Cardiac fibroblast (primary cell): ENCODE measurements at regions not wholly inside any gene's neighbourhood (a gene's known extent, or its start where the extent isn't known, plus 50 kb on each side); places are given as distances from the start of the nearest gene placed in this dataset.

Source experiments
- DNase-seq, 2 donors: peaks; one replicate each; pipeline versions ENCODE4 v3.0.0 to v3.0.0-alpha.2; 2010; ENCODE audit warnings: low read depth in 2 of 2
- H3K4me3 ChIP-seq, 2 donors: replicated peaks in 1 of 2; 1 replicate in 1 of 2; 2 replicates in 1 of 2; pipeline ENCODE4 v1.5.1; 2011; ENCODE audit warnings: low read depth in 2 of 2, low read length in 2 of 2, mild to moderate bottlenecking in 2 of 2, moderate library complexity in 1 of 2
- TF ChIP-seq, protein P1 (sequence below): IDR thresholded peaks from one replicate; pipeline ENCODE4 v1.5.1; 2011; ENCODE audit warnings: low read depth, mild to moderate bottlenecking, low read length, inconsistent platforms

DNA sequence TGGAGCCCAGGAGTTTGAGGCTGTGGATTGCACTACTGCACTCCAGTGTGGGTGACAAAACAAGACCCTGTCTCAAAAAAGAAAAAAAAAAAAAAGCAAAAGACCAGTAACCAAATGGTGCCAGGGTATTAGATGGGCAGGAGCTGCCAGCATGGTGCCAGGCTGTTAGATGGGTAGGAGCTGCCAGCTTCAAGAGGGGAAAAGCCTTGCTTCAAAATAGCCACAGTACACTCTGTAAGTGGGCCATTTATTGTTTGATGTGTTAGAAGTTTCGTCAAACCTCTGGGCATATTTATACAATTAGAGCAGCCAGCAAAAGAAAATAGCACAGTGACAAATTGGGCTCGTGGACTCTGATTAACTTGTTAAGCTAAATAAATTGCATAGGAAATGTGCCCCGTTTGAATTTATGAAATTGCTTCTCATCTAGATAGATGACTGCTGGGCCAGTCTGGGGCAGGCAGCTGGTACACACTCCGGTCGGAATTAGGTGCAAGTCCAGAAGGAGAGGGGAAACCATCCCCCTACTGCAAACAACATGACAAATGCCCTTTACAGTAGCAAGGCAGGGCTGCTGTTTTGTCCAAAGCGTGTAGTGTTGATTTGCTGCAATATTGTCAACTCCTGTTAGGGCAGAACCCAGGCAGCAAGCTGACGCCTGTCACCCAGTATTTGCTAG, 126.3 kb upstream of the IRX3 start:
- no peak overlapping the region for H3K4me3 ChIP-seq
- TF ChIP-seq, protein P1, sequence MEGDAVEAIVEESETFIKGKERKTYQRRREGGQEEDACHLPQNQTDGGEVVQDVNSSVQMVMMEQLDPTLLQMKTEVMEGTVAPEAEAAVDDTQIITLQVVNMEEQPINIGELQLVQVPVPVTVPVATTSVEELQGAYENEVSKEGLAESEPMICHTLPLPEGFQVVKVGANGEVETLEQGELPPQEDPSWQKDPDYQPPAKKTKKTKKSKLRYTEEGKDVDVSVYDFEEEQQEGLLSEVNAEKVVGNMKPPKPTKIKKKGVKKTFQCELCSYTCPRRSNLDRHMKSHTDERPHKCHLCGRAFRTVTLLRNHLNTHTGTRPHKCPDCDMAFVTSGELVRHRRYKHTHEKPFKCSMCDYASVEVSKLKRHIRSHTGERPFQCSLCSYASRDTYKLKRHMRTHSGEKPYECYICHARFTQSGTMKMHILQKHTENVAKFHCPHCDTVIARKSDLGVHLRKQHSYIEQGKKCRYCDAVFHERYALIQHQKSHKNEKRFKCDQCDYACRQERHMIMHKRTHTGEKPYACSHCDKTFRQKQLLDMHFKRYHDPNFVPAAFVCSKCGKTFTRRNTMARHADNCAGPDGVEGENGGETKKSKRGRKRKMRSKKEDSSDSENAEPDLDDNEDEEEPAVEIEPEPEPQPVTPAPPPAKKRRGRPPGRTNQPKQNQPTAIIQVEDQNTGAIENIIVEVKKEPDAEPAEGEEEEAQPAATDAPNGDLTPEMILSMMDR = no peak
- DNase-seq = no peak

DNA sequence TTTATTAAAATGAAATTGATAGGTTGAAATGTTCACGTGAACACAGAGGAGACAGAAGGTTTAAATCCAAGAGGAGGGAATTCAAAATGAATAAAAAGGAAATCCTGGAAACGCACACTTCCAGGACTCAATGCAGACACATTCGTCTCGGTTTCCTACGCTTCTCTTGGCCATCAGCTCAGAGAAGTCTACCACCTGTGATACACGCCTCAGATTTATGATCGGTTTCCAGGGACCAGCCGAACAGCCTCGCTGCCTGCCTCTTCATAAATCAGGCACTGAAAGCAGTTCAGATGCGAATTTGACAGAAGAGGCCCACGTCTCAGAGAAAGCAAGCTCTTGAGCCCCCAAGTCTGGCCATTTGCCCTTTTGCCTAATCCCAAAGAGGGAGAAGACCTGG, 125.5 kb upstream of the IRX3 start:
- TF ChIP-seq, protein P1 = no peak
- DNase-seq = no peak
- no peak overlapping the region for H3K4me3 ChIP-seq

DNA sequence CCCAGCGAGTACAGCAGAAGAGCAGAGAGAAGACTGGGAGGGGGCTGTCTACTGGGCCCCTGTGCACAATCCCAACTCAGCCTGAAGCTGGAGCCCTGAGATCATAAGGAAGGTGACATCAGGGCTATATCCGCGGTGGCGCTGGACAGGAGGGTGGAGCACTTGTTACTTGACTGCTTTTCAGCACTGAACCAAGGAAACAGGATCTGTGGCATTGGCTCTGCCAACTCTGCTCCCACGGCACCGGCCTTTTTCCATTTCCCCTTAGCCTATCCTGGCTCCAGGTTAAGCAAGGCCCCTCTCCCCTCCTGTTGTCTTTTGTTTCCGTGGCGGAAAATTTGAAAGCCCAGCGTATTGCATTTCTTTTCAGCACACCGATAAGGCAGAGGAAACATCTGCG, 125.0 kb upstream of the IRX3 start:
- no peak for DNase-seq
- TF ChIP-seq, protein P1 = no peak
- no peak overlapping the region for H3K4me3 ChIP-seq

DNA sequence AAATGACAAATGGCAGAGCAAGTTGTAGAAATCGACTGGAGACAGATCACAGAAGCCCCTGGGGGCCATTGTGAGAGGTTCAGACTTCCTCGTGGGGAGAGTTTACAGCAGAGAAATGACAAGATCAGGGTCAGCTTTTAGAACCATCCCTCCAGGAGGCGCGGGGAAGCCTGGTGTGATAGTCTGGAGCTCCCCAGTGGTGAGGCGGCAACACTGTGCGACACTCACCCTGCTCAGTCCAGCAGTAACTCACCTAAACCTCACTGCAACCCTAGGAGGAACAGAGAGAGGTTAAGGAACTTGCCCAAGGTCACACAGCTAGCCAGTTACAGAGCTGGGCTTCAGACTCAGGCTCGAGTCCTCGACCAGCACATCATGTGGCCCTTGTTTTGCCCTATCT, 123.4 kb upstream of the IRX3 start:
- DNase-seq = no peak
- H3K4me3 ChIP-seq = no peak overlapping the region
- TF ChIP-seq, protein P1 = no peak

DNA sequence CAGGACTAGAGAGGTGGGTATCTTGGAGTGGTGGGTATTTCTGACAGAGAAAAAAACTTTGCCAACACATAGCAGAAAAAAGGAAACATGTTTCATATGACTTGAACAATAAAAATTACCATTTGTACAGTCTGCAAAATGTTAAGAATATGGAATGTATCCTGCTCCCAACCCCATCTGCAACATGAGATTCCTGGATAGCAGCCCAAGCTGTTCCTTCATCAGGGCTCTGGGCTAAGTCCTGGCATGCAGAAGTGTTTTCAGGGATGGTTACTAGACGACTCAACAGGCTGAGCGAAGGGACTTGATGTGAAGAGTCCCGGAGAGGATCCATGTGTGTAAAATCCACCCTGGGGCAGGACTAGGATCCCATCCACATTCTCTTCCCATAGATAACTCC, 121.0 kb upstream of the IRX3 start:
- TF ChIP-seq, protein P1 = no peak
- DNase-seq = peak; percentile 47 to 72
- no peak overlapping the region for H3K4me3 ChIP-seq

DNA sequence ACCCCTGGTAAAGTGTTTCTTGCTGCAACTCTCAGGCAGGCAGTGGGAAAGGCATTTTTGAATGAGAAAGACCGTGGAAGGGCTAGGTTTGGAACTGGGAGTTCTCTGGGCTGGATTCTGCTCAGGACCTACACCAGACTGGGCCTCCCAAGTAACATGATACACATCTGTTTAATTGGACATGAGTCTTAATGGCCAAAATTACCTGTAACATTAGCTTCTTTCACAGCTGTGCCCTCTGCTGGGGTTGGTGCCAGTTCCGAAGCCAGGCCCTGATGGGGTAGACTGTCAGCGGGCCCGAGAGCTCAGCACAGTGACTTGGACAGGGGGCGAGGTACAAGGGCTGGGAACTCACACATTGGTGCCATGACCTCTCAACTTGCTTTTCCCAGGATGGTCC, 118.9 kb upstream of the IRX3 start:
- TF ChIP-seq, protein P1 = no peak
- H3K4me3 ChIP-seq = no peak overlapping the region

DNA sequence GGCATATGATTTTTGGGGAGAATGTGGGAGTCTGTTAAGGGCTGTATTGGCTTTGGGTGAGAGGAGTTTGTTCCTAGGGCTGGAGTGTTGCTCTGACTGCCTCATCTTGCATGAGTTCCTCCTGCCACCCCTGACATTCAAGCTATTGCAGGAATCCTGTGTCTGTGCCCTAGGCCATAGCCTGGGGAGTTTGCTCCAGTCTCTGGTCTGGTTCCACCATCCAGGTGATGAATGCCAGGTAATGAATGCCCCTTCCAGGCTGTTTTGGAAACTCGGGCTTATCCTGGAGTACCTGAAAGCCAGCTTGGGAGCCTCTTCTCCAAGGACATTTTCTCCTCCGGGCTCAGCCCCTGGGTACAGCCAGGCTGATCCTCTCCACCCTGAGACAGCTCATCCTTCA, 117.0 kb upstream of the IRX3 start:
- no peak overlapping the region for H3K4me3 ChIP-seq
- TF ChIP-seq, protein P1 = no peak
- DNase-seq = no peak

More for the DNA sequence above, 118.9 kb upstream of the IRX3 start:
- no peak for DNase-seq
